ENCODE measurements at regions not wholly inside any gene's neighbourhood (a gene's known extent, or its start where the extent isn't known, plus 50 kb on each side); places are given as distances from the start of the nearest gene placed in this dataset.

DNA sequence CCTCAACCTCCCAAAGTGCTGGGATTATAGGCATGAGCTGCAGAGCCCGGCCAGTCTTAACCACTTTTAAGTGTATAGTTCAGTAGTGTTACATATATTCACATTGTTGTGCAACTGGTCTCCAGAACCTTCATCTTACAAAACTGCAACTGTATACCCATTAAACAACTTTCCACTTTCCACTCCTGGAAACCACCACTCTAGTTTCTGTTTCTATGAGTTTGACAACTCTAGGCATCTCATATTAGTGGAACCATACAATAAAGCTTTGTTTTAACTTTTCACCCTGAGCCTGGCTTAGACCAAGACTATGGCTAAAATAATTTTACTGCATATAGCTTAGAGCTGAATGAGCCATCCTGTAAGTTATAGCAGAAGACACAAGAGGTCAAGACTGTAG, 108.0 kb upstream of the GOT2 start:
- TF ChIP-seq, protein P1, sequence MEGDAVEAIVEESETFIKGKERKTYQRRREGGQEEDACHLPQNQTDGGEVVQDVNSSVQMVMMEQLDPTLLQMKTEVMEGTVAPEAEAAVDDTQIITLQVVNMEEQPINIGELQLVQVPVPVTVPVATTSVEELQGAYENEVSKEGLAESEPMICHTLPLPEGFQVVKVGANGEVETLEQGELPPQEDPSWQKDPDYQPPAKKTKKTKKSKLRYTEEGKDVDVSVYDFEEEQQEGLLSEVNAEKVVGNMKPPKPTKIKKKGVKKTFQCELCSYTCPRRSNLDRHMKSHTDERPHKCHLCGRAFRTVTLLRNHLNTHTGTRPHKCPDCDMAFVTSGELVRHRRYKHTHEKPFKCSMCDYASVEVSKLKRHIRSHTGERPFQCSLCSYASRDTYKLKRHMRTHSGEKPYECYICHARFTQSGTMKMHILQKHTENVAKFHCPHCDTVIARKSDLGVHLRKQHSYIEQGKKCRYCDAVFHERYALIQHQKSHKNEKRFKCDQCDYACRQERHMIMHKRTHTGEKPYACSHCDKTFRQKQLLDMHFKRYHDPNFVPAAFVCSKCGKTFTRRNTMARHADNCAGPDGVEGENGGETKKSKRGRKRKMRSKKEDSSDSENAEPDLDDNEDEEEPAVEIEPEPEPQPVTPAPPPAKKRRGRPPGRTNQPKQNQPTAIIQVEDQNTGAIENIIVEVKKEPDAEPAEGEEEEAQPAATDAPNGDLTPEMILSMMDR (IDR thresholded peaks at IDR 0.05), result no peak
- no peak for TF ChIP-seq POLR2A (IDR thresholded peaks at IDR 0.05)
